Endothelial cell (in vitro differentiated cells): ENCODE measurements at regions not wholly inside any gene's neighbourhood (a gene's known extent, or its start where the extent isn't known, plus 50 kb on each side); places are given as distances from the start of the nearest gene placed in this dataset.
"Not testable (repeated sequence)": the region's sequence is repeated elsewhere in the genome, so short reads cannot be mapped to it uniquely, and the experiment has no call there.

Source experiments
- DNase-seq: peaks from one replicate; pipeline ENCODE4 v3.0.0; 2021; ENCODE audit warnings: low spot score
- H3K27ac Mint-ChIP-seq: one replicate; pipeline ENCODE4 v1.8.0; 2021; ENCODE audit warnings: mixed read lengths, inconsistent platforms; ENCODE audit not compliant: unreplicated experiment
- H3K27me3 Mint-ChIP-seq: one replicate; pipeline ENCODE4 v1.8.0; 2021; ENCODE audit warnings: mild to moderate bottlenecking, moderate library complexity, mixed read lengths, inconsistent platforms; ENCODE audit not compliant: unreplicated experiment
- H3K36me3 Mint-ChIP-seq: one replicate; pipeline ENCODE4 v1.8.0; 2021; ENCODE audit warnings: mild to moderate bottlenecking, low read depth, mixed read lengths, inconsistent platforms; ENCODE audit not compliant: unreplicated experiment
- H3K4me1 Mint-ChIP-seq: one replicate; pipeline ENCODE4 v1.8.0; 2021; ENCODE audit warnings: mild to moderate bottlenecking, mixed read lengths, inconsistent platforms; ENCODE audit not compliant: unreplicated experiment
- H3K4me3 Mint-ChIP-seq: one replicate; pipeline ENCODE4 v1.8.0; 2021; ENCODE audit warnings: mild to moderate bottlenecking, mixed read lengths, inconsistent platforms; ENCODE audit not compliant: unreplicated experiment
- H3K9me3 Mint-ChIP-seq: one replicate; pipeline ENCODE4 v1.8.0; 2021; ENCODE audit warnings: mixed read lengths, inconsistent platforms; ENCODE audit not compliant: unreplicated experiment
- TF ChIP-seq, protein P1 (sequence below): fragments of 200-600 bp; sonication (generic); IDR thresholded peaks from one replicate; pipeline ENCODE4 v1.5.0; 2021; ENCODE audit warnings: antibody characterized with exemption; ENCODE audit not compliant: unreplicated experiment

DNA sequence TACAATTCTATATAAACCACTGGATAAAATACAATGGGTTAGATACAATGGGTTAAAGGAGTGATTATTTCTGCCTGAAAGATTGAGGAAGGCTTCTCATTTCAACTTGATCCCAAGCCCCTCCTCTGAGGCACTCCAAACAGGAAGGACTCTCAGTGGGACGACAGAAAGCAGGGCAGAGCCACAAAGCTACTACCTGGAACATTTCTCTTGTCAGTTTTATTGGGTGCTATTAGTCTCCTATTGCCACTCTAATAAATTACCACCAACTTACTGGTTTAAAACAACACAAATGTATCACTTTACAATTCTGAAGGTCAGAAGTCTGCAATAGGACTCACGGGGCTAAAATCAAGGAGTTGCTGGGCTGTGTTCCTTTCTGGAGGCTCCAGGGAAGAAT lies 146.7 kb downstream of the MREG start:
- no peak for DNase-seq
- H3K4me3 Mint-ChIP-seq, result no peak overlapping the region
- H3K27ac Mint-ChIP-seq, result no peak overlapping the region
- TF ChIP-seq, protein P1, sequence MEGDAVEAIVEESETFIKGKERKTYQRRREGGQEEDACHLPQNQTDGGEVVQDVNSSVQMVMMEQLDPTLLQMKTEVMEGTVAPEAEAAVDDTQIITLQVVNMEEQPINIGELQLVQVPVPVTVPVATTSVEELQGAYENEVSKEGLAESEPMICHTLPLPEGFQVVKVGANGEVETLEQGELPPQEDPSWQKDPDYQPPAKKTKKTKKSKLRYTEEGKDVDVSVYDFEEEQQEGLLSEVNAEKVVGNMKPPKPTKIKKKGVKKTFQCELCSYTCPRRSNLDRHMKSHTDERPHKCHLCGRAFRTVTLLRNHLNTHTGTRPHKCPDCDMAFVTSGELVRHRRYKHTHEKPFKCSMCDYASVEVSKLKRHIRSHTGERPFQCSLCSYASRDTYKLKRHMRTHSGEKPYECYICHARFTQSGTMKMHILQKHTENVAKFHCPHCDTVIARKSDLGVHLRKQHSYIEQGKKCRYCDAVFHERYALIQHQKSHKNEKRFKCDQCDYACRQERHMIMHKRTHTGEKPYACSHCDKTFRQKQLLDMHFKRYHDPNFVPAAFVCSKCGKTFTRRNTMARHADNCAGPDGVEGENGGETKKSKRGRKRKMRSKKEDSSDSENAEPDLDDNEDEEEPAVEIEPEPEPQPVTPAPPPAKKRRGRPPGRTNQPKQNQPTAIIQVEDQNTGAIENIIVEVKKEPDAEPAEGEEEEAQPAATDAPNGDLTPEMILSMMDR, result no peak
- H3K9me3 Mint-ChIP-seq, result no peaks in the 10 kb centered on the region
- H3K27me3 Mint-ChIP-seq, result peaks cover 4% of the 10 kb centered on the region
- H3K4me1 Mint-ChIP-seq, result peaks cover 7% of the 10 kb centered on the region
- H3K36me3 Mint-ChIP-seq, result no peaks in the 10 kb centered on the region

DNA sequence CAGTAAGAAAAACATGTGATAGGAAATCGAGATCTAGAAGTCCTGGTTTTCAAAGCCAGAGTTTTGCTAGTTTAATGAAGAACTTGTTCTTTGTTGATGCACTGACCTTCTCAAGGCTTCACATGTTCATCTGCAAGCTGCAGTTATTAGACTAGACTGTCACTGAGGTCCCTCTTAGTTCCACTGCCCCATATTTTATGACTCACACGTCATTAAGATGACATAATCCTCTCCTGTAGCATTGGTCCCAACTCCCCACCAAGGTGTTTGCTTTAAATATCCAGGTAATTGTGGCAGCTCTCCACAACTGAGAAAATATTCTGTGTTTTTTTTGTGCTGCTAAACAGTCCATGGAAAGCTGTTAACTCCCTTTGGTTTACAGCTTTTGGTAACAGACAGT lies 149.7 kb downstream of the MREG start:
- TF ChIP-seq, protein P1, result no peak
- no peaks in the 10 kb centered on the region for H3K9me3 Mint-ChIP-seq
- no peak for DNase-seq
- no peaks in the 10 kb centered on the region for H3K36me3 Mint-ChIP-seq
- H3K4me3 Mint-ChIP-seq, result no peak overlapping the region
- H3K27ac Mint-ChIP-seq, result no peak overlapping the region
- H3K27me3 Mint-ChIP-seq, result peaks cover 4% of the 10 kb centered on the region
- peaks cover 13% of the 10 kb centered on the region for H3K4me1 Mint-ChIP-seq

DNA sequence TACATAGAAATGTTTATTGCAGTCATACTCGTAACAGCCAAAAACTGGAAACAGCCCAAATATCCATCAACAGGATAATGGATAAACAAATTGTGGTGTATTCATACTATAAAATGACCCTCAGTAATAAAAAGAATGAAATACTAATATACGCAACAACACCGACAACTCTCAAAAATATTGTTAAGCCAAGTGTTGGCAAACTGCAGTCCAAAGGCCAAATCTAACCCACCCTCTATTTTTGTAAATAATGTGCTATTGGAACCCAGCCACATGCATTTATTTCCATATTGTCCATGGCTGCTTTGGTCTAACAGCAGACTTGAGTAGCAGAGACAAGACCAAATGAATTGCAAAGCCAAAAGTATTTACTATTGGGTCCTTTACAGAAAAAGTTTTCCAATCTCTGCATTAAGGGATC lies 151.0 kb downstream of the MREG start:
- no peak for DNase-seq
- Mint-ChIP-seq H3K4me1 (peaks cover 13% of the 10 kb centered on the region), H3K27me3 (peaks cover 4% of the 10 kb centered on the region), H3K4me3 (no peak overlapping the region), H3K27ac (no peak overlapping the region), H3K9me3 (no peaks in the 10 kb centered on the region), H3K36me3 (no peaks in the 10 kb centered on the region)
- TF ChIP-seq, protein P1, result no peak

DNA sequence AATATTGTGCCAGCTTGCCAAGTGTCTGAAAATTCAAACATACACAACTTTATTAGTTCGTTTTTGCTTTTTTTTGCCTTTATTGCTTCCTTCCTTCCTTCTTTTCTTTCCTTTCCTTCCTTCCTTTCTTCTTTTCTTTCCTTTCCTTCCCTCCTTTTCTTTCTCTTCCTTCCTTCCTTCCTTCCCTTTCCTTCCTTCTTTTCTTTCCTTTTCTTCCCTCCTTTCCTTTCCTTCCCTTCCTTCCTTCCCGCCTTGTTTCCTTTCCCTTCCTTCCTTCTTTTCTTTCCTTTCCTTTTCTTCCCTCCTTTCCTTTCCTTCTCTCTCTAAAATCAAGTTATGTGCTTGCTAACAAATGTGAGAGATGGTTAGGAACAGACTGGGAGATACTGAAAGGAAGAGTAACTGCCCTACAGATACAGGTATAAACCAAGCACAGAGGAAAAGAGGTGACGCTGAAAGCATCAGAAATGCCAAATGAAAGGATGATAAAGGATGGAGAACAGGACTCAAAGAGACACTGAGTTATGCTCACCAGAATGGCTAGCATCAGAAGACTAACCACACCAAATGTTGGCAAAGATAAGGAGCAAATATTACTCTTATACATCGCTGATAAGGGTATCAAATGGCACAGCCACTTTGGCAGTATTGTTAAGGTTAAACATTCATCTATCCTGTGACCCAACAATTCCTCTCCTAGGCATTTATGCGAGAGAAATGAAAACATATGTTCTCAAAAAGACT lies 151.6 kb downstream of the MREG start:
- no peaks in the 10 kb centered on the region for H3K9me3 Mint-ChIP-seq
- peak overlapping the region; percentile 4 for H3K27ac Mint-ChIP-seq
- peaks cover 16% of the 10 kb centered on the region for H3K4me1 Mint-ChIP-seq
- TF ChIP-seq, protein P1, result no peak
- H3K4me3 Mint-ChIP-seq, result no peak overlapping the region
- peaks cover 4% of the 10 kb centered on the region for H3K27me3 Mint-ChIP-seq
- DNase-seq, result no peak
- no peaks in the 10 kb centered on the region for H3K36me3 Mint-ChIP-seq

DNA sequence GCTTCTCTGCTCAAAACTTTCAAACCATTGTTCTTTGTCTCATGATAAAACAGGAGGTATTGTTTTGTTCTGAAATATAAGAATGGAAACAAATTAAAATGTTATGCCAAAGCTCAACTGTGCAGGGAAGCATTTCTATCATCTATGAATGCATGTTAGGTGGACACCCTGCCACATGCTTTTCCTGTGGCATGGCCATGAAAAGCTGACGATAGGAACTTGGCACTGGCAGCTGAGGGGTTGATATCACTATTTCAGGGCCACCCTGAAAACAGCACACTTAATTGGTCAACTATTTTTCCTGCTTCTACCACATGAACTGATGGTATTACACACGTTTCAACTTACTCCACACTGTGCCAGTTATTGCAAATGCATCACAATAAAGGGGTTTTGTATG lies 157.3 kb downstream of the MREG start:
- no peak for DNase-seq
- Mint-ChIP-seq H3K4me1 (peaks cover 14% of the 10 kb centered on the region), H3K4me3 (no peak overlapping the region), H3K9me3 (no peaks in the 10 kb centered on the region), H3K36me3 (peaks cover 3% of the 10 kb centered on the region), H3K27me3 (peaks cover 3% of the 10 kb centered on the region), H3K27ac (no peak overlapping the region)
- TF ChIP-seq, protein P1, result no peak

DNA sequence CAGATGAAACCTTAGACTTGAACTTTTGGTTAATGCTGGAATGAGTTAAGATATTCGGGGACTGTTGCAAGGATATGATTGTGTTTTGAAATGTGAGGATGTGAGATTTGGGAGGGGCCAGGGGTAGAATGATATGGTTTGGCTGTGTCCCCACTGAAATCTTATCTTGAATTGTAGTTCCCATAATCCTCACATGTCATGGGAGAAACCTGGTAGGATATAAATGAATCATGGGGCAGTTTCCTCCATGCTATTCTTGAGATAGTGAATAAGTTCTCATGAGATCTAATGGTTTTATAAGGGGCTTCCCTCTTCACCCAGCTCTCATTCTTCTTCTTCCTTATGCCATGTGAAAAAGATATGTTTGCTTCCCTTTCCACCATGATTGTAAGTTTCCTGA lies 158.0 kb downstream of the MREG start:
- not testable (repeated sequence) for H3K4me3 Mint-ChIP-seq, H3K27me3 Mint-ChIP-seq, H3K9me3 Mint-ChIP-seq, DNase-seq, H3K36me3 Mint-ChIP-seq
- peak overlapping the region; percentile 59 for H3K27ac Mint-ChIP-seq
- peaks cover 16% of the 10 kb centered on the region for H3K4me1 Mint-ChIP-seq
